Jurkat, Clone E6-1 (cell line): ENCODE measurements at regions not wholly inside any gene's neighbourhood (a gene's known extent, or its start where the extent isn't known, plus 50 kb on each side); places are given as distances from the start of the nearest gene placed in this dataset.
"Not testable (repeated sequence)": the region's sequence is repeated elsewhere in the genome, so short reads cannot be mapped to it uniquely, and the experiment has no call there.

Experiments used
- DNase-seq: peaks from one replicate; pipeline ENCODE4 v3.0.0-alpha.2; 2011; ENCODE audit warnings: low read depth, low spot score
- H3K4me3 ChIP-seq: 2 replicates; pipeline ENCODE4 v1.5.1; 2011; ENCODE audit warnings: mild to moderate bottlenecking, low read length, control low read depth, moderate library complexity

DNA sequence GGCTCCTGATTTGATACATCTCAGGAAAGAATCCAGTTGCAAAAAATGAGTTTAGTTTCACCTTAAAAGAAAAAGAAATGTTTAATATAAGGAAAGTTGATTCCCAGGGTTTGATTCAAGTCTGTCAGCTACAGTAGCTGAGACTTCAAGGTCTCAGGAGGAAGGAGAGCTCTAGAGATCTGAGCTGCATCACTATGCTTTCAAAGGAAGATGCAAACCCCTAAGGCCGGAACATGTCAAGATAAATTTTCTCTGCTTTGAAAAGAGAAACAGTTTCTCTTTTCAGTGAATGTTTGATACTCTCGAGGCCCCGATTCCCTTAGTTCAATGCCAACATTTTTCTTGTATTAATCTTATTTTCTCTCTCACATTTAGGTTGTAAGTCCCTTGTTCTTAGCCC is 128.6 kb downstream of the RGPD3 start:
- DNase-seq = no peak
- H3K4me3 ChIP-seq = no peak overlapping the region

DNA sequence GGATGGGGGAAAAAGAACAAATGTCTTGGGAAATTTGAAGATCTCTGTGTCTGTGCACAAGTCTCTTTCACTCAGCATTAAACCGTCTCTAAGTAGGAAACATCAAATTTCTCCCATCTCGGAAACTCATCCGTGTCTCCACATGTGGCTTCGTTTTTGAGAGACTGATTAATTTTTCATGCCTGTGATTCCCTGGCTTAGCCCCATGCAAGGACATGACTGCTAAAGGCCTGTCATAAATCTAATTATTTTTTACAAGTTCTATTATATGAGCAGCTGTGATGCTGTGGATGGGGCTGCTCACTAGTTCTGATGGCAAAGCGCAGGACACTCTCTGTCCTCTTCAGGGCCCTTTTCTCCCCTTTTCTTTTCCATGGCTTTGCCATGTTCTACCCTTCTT is 129.1 kb downstream of the RGPD3 start:
- H3K4me3 ChIP-seq = no peak overlapping the region
- no peak for DNase-seq

- H3K4me3 ChIP-seq = no peak overlapping the region
- DNase-seq = no peak
Measured at GRCh38 chr2:106338043-106338442, 130.2 kb downstream of the RGPD3 start.

DNA sequence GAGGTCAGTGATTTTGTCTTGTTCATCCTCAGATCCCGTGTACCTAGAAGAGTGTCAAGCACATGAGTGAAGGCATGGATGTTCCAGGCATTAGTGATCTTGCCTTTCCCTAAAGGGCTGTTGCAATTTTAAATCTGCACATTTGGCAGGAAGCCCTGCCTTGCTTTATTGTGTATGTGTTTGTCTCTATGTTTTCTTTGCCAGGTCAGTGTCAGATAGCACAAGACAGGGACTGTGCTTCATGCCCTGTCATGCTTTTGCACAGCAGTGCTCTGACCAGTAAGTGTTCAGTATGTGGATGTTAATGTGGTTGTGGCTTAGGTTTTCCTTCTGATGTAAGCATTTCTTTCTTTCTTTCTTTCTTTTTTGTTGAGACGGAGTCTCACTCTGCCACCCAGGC is 131.5 kb downstream of the RGPD3 start:
- H3K4me3 ChIP-seq = no peak overlapping the region
- no peak for DNase-seq

GRCh38 chr2:106336108-106336507 is 132.1 kb downstream of the RGPD3 start:
- no peak for DNase-seq
- H3K4me3 ChIP-seq = no peak overlapping the region

- no peak overlapping the region for H3K4me3 ChIP-seq
Measured at GRCh38 chr2:106334802-106335201, 133.4 kb downstream of the RGPD3 start.

DNA sequence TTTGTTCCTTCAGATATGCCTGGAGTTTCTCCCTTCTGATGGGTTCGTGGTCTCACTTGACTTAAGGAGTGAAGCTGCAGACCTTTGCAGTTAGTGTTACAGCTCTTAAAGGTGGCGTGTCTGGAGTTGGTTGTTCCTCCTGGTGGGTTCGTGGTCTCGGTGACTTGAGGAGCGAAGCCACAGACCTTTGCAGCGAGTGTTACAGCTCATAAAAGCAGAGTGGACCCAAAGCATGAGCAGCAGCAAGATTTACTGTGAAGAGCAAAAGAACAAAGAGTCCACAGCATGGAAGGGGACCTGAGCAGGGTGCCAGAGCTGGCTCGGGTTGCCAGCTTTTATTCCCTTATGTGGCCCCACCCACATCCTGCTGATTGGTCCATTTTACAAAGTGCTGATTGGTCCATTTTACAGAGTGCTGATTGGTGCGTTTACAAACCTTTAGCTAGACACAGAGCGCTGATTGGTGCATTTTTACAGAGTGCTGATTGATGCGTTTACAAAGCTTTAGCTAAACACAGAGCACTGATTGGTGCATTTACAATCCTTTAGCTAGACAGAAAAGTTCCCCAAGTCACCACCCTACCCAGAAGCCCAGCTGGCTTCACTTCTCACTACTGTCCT is 134.8 kb downstream of the RGPD3 start:
- not testable (repeated sequence) for DNase-seq, H3K4me3 ChIP-seq

More at GRCh38 chr2:106334802-106335201, 133.4 kb downstream of the RGPD3 start:
- no peak for DNase-seq

- peak; percentile 42 for DNase-seq
- H3K4me3 ChIP-seq = no peak overlapping the region
Measured at GRCh38 chr2:106332054-106332453, 136.2 kb downstream of the RGPD3 start.

DNA sequence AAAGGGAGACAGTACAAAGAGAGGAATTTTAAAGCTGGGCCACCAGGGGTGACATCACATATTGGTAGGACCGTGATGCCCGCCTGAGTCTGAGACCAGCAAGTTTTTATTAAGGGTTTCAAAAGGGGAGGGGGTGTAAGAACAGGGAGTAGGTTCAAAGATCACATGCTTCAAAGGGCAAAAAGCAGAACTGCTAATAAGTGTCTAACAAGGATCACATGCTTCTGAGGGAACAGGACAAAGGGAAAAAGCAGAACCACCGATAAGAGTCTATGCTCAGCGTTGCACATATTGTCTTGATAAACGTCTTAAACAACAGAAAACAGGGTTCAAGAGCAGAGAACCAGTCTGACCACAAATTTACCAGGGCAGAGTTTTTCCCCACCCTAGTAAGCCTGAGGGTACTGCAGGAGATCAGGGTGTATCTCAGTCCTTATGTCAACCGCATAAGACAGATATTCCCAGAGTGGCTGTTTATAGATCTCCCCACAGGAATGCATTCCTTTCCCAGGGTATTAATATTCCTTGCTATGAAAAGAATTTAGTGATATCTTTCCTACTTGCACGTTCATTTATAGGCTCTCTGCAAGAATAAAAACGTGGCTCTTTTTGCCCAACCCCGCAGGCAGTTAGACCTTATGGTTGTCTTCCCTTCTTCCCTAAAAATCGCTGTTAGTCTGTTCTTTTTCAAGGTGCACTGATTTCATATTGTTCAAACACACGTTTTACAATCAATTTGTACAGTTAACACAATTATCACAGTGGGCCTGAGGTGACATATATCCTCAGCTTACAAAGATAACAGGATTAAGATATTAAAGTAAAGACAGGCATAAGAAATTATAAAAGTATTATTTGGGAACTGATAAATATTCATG is 136.5 kb upstream of the UXS1 start:
- H3K4me3 ChIP-seq, DNase-seq: not testable (repeated sequence)

DNA sequence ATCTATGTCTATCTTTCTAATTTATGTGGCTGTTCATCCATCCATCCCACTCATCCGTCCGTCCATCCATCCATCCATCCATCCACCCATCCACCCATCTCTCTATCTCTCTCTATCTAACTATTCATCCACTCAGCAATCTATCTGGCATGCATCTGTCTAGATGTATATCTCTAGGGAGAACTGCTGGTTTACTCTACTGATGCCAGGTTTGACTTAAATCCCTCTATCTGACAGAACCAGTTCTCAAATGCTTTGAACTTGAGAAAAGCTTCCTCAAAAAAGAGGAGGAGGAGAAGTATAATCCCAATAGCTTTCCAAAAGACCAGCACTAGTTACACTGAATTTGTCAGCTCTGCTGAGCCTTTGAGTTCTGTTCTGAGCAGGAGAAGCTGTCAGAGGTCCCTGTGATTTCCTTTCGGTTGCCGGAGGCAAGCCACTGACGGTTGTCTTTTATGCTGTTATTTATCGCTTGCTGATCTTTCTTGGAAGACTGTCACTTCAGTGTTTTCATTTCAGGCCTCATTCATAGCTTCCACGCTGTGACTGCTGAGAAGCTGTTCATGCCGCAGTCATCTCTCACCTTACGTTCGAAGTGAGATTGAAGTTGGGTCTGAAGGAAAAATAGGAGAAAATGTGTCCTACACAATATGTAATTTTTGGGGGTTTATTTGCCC is 129.4 kb upstream of the UXS1 start:
- H3K4me3 ChIP-seq = no peak overlapping the region
- DNase-seq = no peak

GRCh38 chr2:106322281-106322680 is 128.2 kb upstream of the UXS1 start:
- no peak overlapping the region for H3K4me3 ChIP-seq
- DNase-seq = no peak

- H3K4me3 ChIP-seq = not testable (repeated sequence)
Measured at GRCh38 chr2:106320439-106320838, 126.3 kb upstream of the UXS1 start.

GRCh38 chr2:106316915-106317314 is 122.8 kb upstream of the UXS1 start:
- H3K4me3 ChIP-seq = no peak overlapping the region
- DNase-seq = no peak

More at GRCh38 chr2:106320439-106320838, 126.3 kb upstream of the UXS1 start:
- DNase-seq = not testable (repeated sequence)

GRCh38 chr2:106314444-106314843 is 120.3 kb upstream of the UXS1 start:
- no peak overlapping the region for H3K4me3 ChIP-seq
- peak; percentile 90 for DNase-seq

GRCh38 chr2:106311041-106311370 is 116.9 kb upstream of the UXS1 start:
- DNase-seq = no peak
- no peak overlapping the region for H3K4me3 ChIP-seq

- no peak for DNase-seq
- no peak overlapping the region for H3K4me3 ChIP-seq
Measured at GRCh38 chr2:106307860-106308259, 113.8 kb upstream of the UXS1 start.

DNA sequence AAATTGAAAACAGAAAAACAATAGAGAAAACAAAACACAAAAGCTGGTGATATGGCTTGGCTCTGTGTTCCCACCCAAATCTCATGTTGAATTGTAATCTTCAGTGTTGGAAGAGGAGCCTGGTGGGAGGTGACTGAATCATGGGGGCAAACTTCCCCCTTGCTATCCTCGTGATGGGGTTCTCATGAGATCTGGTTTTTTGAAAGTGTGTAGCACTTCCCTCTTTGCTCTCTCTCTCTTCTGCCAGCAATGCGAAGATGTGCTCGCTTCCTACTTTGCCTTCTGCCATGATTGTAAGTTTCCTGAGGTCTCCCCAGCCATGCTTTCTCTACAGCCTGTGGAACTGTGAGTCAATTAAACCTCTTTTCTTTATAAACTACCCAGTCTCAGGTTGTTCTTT is 112.3 kb upstream of the UXS1 start:
- no peak overlapping the region for H3K4me3 ChIP-seq
- no peak for DNase-seq

- DNase-seq = no peak
- no peak overlapping the region for H3K4me3 ChIP-seq
Measured at GRCh38 chr2:106304612-106305184, 110.6 kb upstream of the UXS1 start.

DNA sequence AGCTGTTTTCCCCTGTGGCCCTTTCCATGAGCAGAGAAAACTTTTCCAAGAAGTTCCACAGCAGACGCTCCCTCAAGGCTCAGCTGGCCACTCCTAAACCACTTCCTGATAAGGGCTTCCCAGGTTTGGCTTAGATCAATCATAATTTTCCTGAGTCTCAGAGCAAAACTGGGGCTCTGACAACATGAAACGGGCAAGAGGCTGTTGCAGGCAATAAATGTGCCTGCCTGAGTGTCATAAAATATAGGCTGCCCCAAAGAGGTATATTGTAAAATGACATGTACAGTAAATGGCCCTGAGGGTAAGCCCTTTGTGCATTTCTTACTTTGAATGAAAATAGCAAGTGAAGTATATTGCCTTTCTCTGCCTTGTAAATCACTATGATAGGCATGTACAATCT is 105.6 kb upstream of the UXS1 start:
- no peak for DNase-seq
- no peak overlapping the region for H3K4me3 ChIP-seq
